PC-9 (cell line): ENCODE measurements at regions not wholly inside any gene's neighbourhood (a gene's known extent, or its start where the extent isn't known, plus 50 kb on each side); places are given as distances from the start of the nearest gene placed in this dataset.
A peak's percentile ranks its signal among the peaks of the same experiment; 100 is the strongest.

Experiments
- BruUV-seq: library from RNA; stranded (reverse); fragments of 400-500 nt; replicated peaks from 2 replicates; lab custom pipeline; 2021; lab: Mats Ljungman, UMichigan
- CTCF ChIA-PET: fragments of 300-600 bp; sonication (Branson Sonifier 250); formaldehyde crosslinking; loops from one replicate; lab custom pipeline; 2022; ENCODE audit warnings: antibody characterized with exemption; lab: Charles Lee
- POLR2A ChIA-PET: fragments of 300-600 bp; sonication (Branson Sonifier 250); formaldehyde crosslinking; loops from one replicate; lab custom pipeline; 2022; ENCODE audit warnings: antibody characterized with exemption; ENCODE audit not compliant: unreplicated experiment; lab: Charles Lee
- DNase-seq, 2 experiments: peaks; one replicate each; pipeline versions ENCODE4 v3.0.0 to v3.0.0-alpha.2; 2015 to 2022; ENCODE audit warnings: mixed read lengths in 1 of 2
- H2AFZ ChIP-seq: fragments of 200-600 bp; sonication (generic); 2 replicates; pipeline ENCODE4 v1.8.1; 2017; ENCODE audit warnings: antibody characterized with exemption
- H3F3A ChIP-seq: fragments of 200-600 bp; sonication (generic); 2 replicates; pipeline ENCODE4 v1.8.1; 2017; ENCODE audit warnings: antibody characterized with exemption, mild to moderate bottlenecking, low read depth; ENCODE audit not compliant: insufficient read depth
- H3K27ac ChIP-seq: fragments of 200-600 bp; sonication (generic); 2 replicates; pipeline ENCODE4 v1.6.1; 2016; ENCODE audit warnings: mixed run types
- H3K27me3 ChIP-seq: fragments of 200-600 bp; sonication (generic); 2 replicates; pipeline ENCODE4 v1.6.1; 2016; ENCODE audit warnings: low read depth, mixed run types; ENCODE audit not compliant: insufficient read depth
- H3K36me3 ChIP-seq: fragments of 200-600 bp; sonication (generic); 2 replicates; pipeline ENCODE4 v1.6.1; 2016; ENCODE audit warnings: low read depth, mixed run types
- H3K4me1 ChIP-seq: fragments of 200-600 bp; sonication (generic); replicated peaks from 2 replicates; pipeline ENCODE4 v1.6.1; 2016; ENCODE audit warnings: mixed run types; ENCODE audit not compliant: insufficient read depth
- H3K4me2 ChIP-seq: fragments of 200-600 bp; sonication (generic); 2 replicates; pipeline ENCODE4 v1.6.1; 2017; ENCODE audit warnings: mixed run types
- H3K4me3 ChIP-seq: fragments of 200-600 bp; sonication (generic); 2 replicates; pipeline ENCODE4 v1.6.1; 2016; ENCODE audit warnings: mixed run types
- H3K79me2 ChIP-seq: fragments of 200-600 bp; sonication (generic); 2 replicates; pipeline ENCODE4 v1.6.1; 2017; ENCODE audit warnings: low read depth, mixed run types
- H3K9me2 ChIP-seq: fragments of 200-600 bp; sonication (generic); 2 replicates; pipeline ENCODE4 v1.8.1; 2017; ENCODE audit warnings: mild to moderate bottlenecking; ENCODE audit not compliant: insufficient read depth
- H3K9me3 ChIP-seq: fragments of 200-600 bp; sonication (generic); 2 replicates; pipeline ENCODE4 v1.8.1; 2016; ENCODE audit warnings: low read depth; ENCODE audit not compliant: insufficient read depth
- H4K20me1 ChIP-seq: fragments of 200-600 bp; sonication (generic); 2 replicates; pipeline ENCODE4 v1.8.1; 2017; ENCODE audit not compliant: insufficient read depth
- CTCF ChIP-seq: fragments of 200-600 bp; sonication (generic); conservative IDR thresholded peaks from 2 replicates; pipeline ENCODE4 v1.6.1; 2017; ENCODE audit warnings: mixed run types, antibody characterized with exemption, mild to moderate bottlenecking, moderate library complexity
- EZH2 ChIP-seq: fragments of 200-600 bp; sonication (generic); IDR thresholded peaks from 2 replicates; pipeline ENCODE4 v1.8.0; 2017; ENCODE audit warnings: antibody characterized with exemption, low read depth
- intact Hi-C: fragments of 100-400 bp; cut with micrococcal nuclease; formaldehyde crosslinking; loops from one replicate; pipeline ENCODE4 v1.10.0; 2022; ENCODE audit not compliant: unreplicated experiment

GRCh38 chr3:163538387-163538786 is 1539.9 kb downstream of the SI start:
- Histone ChIP-seq H3F3A (no peaks in the 10 kb centered on the region), H3K4me2 (no peak overlapping the region), H3K9me3 (peaks cover 3% of the 10 kb centered on the region; the same call in 1 of the 2 replicates), H3K9me2 (0 out of 2 replicates have a peak, but pooled peaks cover 5% of the 10 kb centered on the region), H3K27ac (no peak overlapping the region), H3K79me2 (no peaks in the 10 kb centered on the region), H3K4me3 (no peak overlapping the region), H3K36me3 (no peaks in the 10 kb centered on the region), H3K4me1 (no peaks in the 10 kb centered on the region), H3K27me3 (no peaks in the 10 kb centered on the region), H2AFZ (0 out of 2 replicates have a peak overlapping the region, but pooled peaks have one; percentile 45), H4K20me1 (0 out of 2 replicates have a peak, but pooled peaks cover 4% of the 10 kb centered on the region)
- TF ChIP-seq CTCF (no peak), EZH2 (no peak)
- DNase-seq, result no peak
- intact Hi-C loops, result no loop called here
- BruUV-seq, result no TSS peak
- ChIA-PET CTCF (no interaction called here), POLR2A (no interaction called here)

- BruUV-seq, result no TSS peak
- H3K36me3 ChIP-seq, result no peaks in the 10 kb centered on the region
- CTCF ChIA-PET, result no interaction called here
Measured at GRCh38 chr3:163533381-163533780, 1544.9 kb downstream of the SI start.

GRCh38 chr3:163523375-163523774 is 1554.9 kb downstream of the SI start:
- Histone ChIP-seq H3K79me2 (no peaks in the 10 kb centered on the region), H4K20me1 (no peaks in the 10 kb centered on the region), H2AFZ (no peak overlapping the region), H3K27ac (no peak overlapping the region), H3F3A (no peaks in the 10 kb centered on the region), H3K4me3 (no peak overlapping the region), H3K4me2 (no peak overlapping the region), H3K9me2 (no peaks in the 10 kb centered on the region), H3K4me1 (no peaks in the 10 kb centered on the region), H3K9me3 (no peaks in the 10 kb centered on the region), H3K27me3 (no peaks in the 10 kb centered on the region), H3K36me3 (no peaks in the 10 kb centered on the region)
- intact Hi-C loops, result no loop called here
- CTCF ChIA-PET, result no interaction called here
- no TSS peak for BruUV-seq
- TF ChIP-seq CTCF, result no peak
- no peak for TF ChIP-seq EZH2
- POLR2A ChIA-PET, result no interaction called here
- no peak for DNase-seq

More at GRCh38 chr3:163533381-163533780, 1544.9 kb downstream of the SI start:
- TF ChIP-seq EZH2, result no peak
- no peak for TF ChIP-seq CTCF
- H3K9me2 ChIP-seq, result 0 out of 2 replicates have a peak, but pooled peaks cover 5% of the 10 kb centered on the region
- no peaks in the 10 kb centered on the region for H3F3A ChIP-seq
- H3K4me2 ChIP-seq, result no peak overlapping the region
- no peak overlapping the region for H3K4me3 ChIP-seq
- H3K4me1 ChIP-seq, result no peaks in the 10 kb centered on the region
- 0 out of 2 replicates have a peak, but pooled peaks cover 4% of the 10 kb centered on the region for H4K20me1 ChIP-seq
- no peak overlapping the region for H2AFZ ChIP-seq
- H3K79me2 ChIP-seq, result no peaks in the 10 kb centered on the region
- H3K27me3 ChIP-seq, result no peaks in the 10 kb centered on the region
- no peak overlapping the region for H3K27ac ChIP-seq
- H3K9me3 ChIP-seq, result no peaks in the 10 kb centered on the region
- POLR2A ChIA-PET, result no interaction called here
- intact Hi-C loops, result no loop called here
- DNase-seq, result no peak
